Esophagus squamous epithelium (tissue), 5 donors: ENCODE measurements at regions not wholly inside any gene's neighbourhood (a gene's known extent, or its start where the extent isn't known, plus 50 kb on each side); places are given as distances from the start of the nearest gene placed in this dataset.

Source experiments
- DNase-seq: peaks from one replicate; lab custom pipeline; 2025; lab: John Stamatoyannopoulos, UW
- H3K27ac ChIP-seq, 4 donors: fragments of 200-600 bp; sonication (generic); one replicate each; pipeline ENCODE4 v1.5.1; 2016 to 2019; ENCODE audit warnings: mild to moderate bottlenecking in 1 of 4
- H3K27me3 ChIP-seq, 4 donors: fragments of 200-600 bp; sonication (generic); 1 replicate in 3 of 4; 2 replicates in 1 of 4; pipeline versions ENCODE4 v1.5.1 to v1.6.0; 2017 to 2021; ENCODE audit warnings: antibody characterized with exemption in 1 of 4
- H3K36me3 ChIP-seq, 3 donors: fragments of 200-600 bp; sonication (generic); one replicate each; pipeline ENCODE4 v1.5.1; 2016 to 2019
- H3K4me1 ChIP-seq, 3 donors: fragments of 200-600 bp; sonication (generic); one replicate each; pipeline ENCODE4 v1.5.1; 2017 to 2019
- H3K4me3 ChIP-seq, 4 donors: fragments of 200-600 bp; sonication (generic); 1 replicate in 3 of 4; 2 replicates in 1 of 4; pipeline ENCODE4 v1.5.1; 2016 to 2019; ENCODE audit warnings: mild to moderate bottlenecking in 2 of 4, moderate library complexity in 1 of 4
- H3K9me3 ChIP-seq, 3 donors: fragments of 200-600 bp; sonication (generic); one replicate each; pipeline ENCODE4 v1.5.1; 2016 to 2019
- POLR2A ChIP-seq, 4 donors: fragments of 450-650 bp; IDR thresholded peaks; one replicate each; pipeline ENCODE4 v1.6.1; 2017; ENCODE audit warnings: antibody characterized with exemption in 4 of 4, mild to moderate bottlenecking in 4 of 4, moderate library complexity in 3 of 4
- WGBS, 2 donors: methylation state at CpG; one replicate each; pipeline ENCODE4 v1.1.5; 2018; 5-methylcytosine and 5-hydroxymethylcytosine counted together
- intact Hi-C: fragments of 100-400 bp; cut with DNase I; formaldehyde crosslinking; loops from one replicate; pipeline ENCODE4 v1.15.0; 2022
- TF ChIP-seq, protein P1 (sequence below), 6 experiments: fragments of 450-650 bp in 4 of 6; fragments of 200-600 bp in 2 of 6; sonication (generic) in 2 of 6; IDR thresholded peaks; one replicate each; pipeline ENCODE4 v1.5.1; 2016 to 2019; ENCODE audit warnings: antibody characterized with exemption in 6 of 6, mild to moderate bottlenecking in 4 of 6, moderate library complexity in 4 of 6
- donor health status: DM: yes; HTN: yes; CAD: no.

DNA sequence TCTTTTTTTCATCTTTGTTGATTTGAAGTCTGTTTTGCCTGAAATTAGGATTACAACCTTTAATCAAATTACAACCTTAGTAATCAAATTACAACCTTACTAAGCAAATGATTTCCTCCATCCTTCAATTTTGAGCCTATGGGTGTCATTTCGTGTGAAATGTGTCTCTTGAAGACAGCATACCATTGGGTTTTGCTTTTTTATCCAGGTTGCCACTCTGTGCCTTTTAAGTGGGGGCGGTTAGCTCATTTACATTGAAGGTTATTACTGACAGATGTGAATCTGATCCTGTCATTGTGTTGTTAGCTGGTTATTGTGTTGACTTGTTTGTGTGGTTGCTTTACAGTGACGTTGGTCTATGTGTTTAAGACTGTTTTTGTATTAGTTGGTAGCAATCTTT lies 74.8 kb upstream of the BCL9 start:
- Histone ChIP-seq H3K27me3 (peaks cover 0 to 22% (median 0%) of the 10 kb centered on the region in 4 donors), H3K9me3 (peaks cover 0 to 6% (median 0%) of the 10 kb centered on the region in 3 donors), H3K4me3 (no peak overlapping the region), H3K4me1 (no peaks in the 10 kb centered on the region), H3K36me3 (no peaks in the 10 kb centered on the region), H3K27ac (no peak overlapping the region)
- intact Hi-C loops: no loop called here
- DNase-seq: no peak
- TF ChIP-seq POLR2A (IDR thresholded peaks at IDR 0.05): no peak
- TF ChIP-seq, protein P1, sequence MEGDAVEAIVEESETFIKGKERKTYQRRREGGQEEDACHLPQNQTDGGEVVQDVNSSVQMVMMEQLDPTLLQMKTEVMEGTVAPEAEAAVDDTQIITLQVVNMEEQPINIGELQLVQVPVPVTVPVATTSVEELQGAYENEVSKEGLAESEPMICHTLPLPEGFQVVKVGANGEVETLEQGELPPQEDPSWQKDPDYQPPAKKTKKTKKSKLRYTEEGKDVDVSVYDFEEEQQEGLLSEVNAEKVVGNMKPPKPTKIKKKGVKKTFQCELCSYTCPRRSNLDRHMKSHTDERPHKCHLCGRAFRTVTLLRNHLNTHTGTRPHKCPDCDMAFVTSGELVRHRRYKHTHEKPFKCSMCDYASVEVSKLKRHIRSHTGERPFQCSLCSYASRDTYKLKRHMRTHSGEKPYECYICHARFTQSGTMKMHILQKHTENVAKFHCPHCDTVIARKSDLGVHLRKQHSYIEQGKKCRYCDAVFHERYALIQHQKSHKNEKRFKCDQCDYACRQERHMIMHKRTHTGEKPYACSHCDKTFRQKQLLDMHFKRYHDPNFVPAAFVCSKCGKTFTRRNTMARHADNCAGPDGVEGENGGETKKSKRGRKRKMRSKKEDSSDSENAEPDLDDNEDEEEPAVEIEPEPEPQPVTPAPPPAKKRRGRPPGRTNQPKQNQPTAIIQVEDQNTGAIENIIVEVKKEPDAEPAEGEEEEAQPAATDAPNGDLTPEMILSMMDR (IDR thresholded peaks at IDR 0.05): no peak
- 28 to 42% methylated on average over 3 of the region's 3 CpGs for WGBS, 2 donors

DNA sequence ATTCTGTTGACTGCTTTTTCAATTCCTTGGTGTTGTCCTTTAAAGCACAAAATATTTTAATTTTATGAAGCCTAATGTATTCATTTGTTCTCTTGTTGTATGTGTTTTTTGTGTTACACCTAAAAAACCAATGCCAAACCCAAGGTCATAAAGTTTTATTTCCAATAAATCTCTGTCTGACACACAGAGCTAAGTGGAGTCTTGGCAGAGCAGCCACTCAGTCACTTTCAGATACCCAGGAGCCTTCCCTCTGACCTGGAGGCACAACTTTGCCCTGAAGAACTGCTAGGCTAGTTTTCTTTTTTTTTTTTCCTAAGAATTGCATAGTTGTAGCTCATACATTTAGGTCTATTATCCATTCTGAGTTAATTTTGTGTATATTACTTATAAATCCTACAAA lies 71.2 kb upstream of the BCL9 start:
- intact Hi-C loops: no loop called here
- no peaks in the 10 kb centered on the region for H3K36me3 ChIP-seq
- H3K9me3 ChIP-seq: peaks cover 0 to 6% (median 0%) of the 10 kb centered on the region in 3 donors
- H3K27me3 ChIP-seq: peaks cover 0 to 24% (median 0%) of the 10 kb centered on the region in 4 donors
- no peaks in the 10 kb centered on the region for H3K4me1 ChIP-seq
- DNase-seq: no peak
- no peak for TF ChIP-seq POLR2A (IDR thresholded peaks at IDR 0.05)
- TF ChIP-seq, protein P1 (IDR thresholded peaks at IDR 0.05): no peak
- H3K4me3 ChIP-seq: no peak overlapping the region
- no peak overlapping the region for H3K27ac ChIP-seq

DNA sequence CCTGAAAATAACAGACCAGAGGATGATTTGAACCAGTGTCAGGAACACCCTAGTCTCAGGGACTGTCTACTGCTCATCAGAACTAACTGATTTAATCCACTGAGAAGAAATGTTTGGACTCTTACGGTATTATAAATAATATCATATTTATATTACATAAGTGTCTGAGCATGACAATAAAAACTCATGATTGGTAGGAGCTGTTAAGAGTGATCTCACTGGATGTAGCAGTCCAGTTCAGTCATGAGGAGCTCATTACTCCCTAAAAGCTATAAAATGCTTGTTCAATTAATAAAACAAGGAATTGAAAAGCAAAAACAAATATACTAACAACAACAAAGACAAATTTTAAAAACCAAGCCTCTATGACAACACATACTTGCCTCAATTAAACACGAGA lies 68.8 kb upstream of the BCL9 start:
- WGBS, 2 donors: 52 to 58% methylated on average over 2 of the region's 2 CpGs

DNA sequence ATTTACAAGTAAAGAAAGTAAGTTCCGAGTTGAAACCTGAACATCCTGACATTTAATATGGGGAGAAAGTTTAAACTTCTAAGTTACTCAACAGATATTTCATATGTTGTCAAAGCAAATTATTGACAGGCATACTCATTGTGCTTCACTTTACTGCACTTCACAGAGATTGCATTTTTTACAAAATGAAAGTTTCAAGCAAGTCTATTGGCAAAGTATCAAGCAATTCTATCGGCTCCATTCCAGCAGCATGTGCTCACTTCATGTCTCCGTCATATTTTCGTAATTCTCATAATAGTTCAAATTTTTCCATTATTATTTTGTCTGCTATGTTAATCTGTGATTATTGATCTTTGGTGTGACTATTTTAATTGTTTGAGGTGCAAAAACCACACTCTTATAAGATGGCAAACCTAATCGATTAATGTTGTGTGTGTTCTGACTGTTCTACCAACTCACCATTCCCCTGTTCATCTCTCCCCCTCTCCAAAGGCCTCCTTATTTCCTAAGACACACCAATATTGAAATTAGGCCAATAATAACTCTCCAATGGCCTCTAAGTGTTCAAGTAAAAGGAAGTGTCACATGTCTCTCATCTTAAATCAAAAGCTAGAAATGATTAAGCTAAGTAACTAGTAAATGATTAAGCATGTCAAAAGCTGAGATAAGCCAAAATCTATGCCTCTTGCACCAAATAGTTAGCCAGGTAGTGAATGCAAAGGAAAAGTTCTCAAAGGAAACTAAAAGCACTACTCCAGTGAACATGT lies 68.2 kb upstream of the BCL9 start:
- DNase-seq: no peak
- no peak for TF ChIP-seq POLR2A (IDR thresholded peaks at IDR 0.05)
- TF ChIP-seq, protein P1 (IDR thresholded peaks at IDR 0.05): no peak
- Histone ChIP-seq H3K27me3 (peaks cover 0 to 20% (median 0%) of the 10 kb centered on the region in 4 donors), H3K36me3 (no peaks in the 10 kb centered on the region), H3K4me1 (no peaks in the 10 kb centered on the region), H3K9me3 (no peaks in the 10 kb centered on the region), H3K27ac (no peak overlapping the region), H3K4me3 (no peak overlapping the region)
- WGBS, 2 donors: 48 to 51% methylated on average over 5 of the region's 5 CpGs
- intact Hi-C loops: no loop called here

More for the DNA sequence above, 68.8 kb upstream of the BCL9 start:
- Histone ChIP-seq H3K4me3 (no peak overlapping the region), H3K27me3 (peaks cover 0 to 24% (median 0%) of the 10 kb centered on the region in 4 donors), H3K36me3 (no peaks in the 10 kb centered on the region), H3K27ac (no peak overlapping the region), H3K4me1 (no peaks in the 10 kb centered on the region), H3K9me3 (no peaks in the 10 kb centered on the region)
- DNase-seq: no peak
- TF ChIP-seq POLR2A (IDR thresholded peaks at IDR 0.05): no peak
- TF ChIP-seq, protein P1 (IDR thresholded peaks at IDR 0.05): no peak
- intact Hi-C loops: no loop called here

DNA sequence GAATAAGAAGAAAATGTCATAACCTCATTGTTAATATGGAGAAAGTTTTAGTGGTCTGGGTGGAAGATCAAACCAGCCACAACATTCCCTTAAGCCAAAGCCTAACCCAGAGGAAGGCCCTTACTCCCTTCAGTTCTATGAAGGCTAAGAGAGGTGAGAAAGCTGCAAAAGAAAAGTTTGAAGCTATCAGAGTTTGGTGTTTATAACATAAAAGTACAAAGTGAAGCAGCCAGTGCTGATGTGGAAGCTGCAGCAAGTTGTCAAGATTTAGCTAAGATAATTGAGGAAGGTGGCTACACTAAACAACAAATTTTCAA lies 67.6 kb upstream of the BCL9 start:
- Histone ChIP-seq H3K27ac (no peak overlapping the region), H3K4me1 (no peaks in the 10 kb centered on the region), H3K36me3 (no peaks in the 10 kb centered on the region), H3K4me3 (no peak overlapping the region), H3K27me3 (peaks cover 0 to 16% (median 0%) of the 10 kb centered on the region in 4 donors), H3K9me3 (no peaks in the 10 kb centered on the region)
- no peak for DNase-seq
- TF ChIP-seq, protein P1 (IDR thresholded peaks at IDR 0.05): no peak
- TF ChIP-seq POLR2A (IDR thresholded peaks at IDR 0.05): no peak
- intact Hi-C loops: no loop called here
